HCT116 (cell line): ENCODE measurements at regions not wholly inside any gene's neighbourhood (a gene's known extent, or its start where the extent isn't known, plus 50 kb on each side); places are given as distances from the start of the nearest gene placed in this dataset.

Experiments used
- ATAC-seq: fragments of 200-7000 bp; cut with Tn5 transposase; 2 replicates; pipeline ENCODE4 v1.9.1; 2020; ENCODE audit warnings: mild to moderate bottlenecking, moderate library complexity
- BruUV-seq: library from RNA; stranded (reverse); fragments of 400-500 nt; replicated peaks from 2 replicates; lab custom pipeline; 2021; lab: Mats Ljungman, UMichigan
- CTCF ChIA-PET: fragments of 300-600 bp; sonication (Branson Sonifier 250); formaldehyde crosslinking; loops from one replicate; lab custom pipeline; 2021; ENCODE audit warnings: antibody characterized with exemption; lab: Charles Lee
- POLR2A ChIA-PET: fragments of 300-600, 350-600 bp; sonication (Branson Sonifier 250); formaldehyde crosslinking; loops from one replicate; lab custom pipeline; 2021; ENCODE audit warnings: antibody characterized with exemption; lab: Charles Lee
- RAD21 ChIA-PET, 2 experiments: fragments of 300-600 bp; sonication (Branson Sonifier 250); formaldehyde crosslinking; loops; one replicate each; lab custom pipeline; 2023; ENCODE audit warnings: low total read pairs in 2 of 2; ENCODE audit not compliant: uncharacterized antibody in 2 of 2, unreplicated experiment in 2 of 2, low non-redundant PET in 1 of 2; lab: Charles Lee
- DNase-seq: peaks from one replicate; pipeline ENCODE4 v3.0.0-alpha.2; 2010; ENCODE audit warnings: low read depth, low spot score
- H2AFZ ChIP-seq: fragments of 200-600 bp; shearing (Covaris generic), sonication (generic); 2 replicates; pipeline ENCODE4 v1.6.1; 2017; ENCODE audit warnings: low read depth, mixed run types, mixed read lengths, antibody characterized with exemption, low read length; ENCODE audit not compliant: poor library complexity, severe bottlenecking
- H3K27ac ChIP-seq: 2 replicates; pipeline ENCODE4 v1.5.1; 2012; ENCODE audit warnings: low read depth, low read length
- H3K27me3 ChIP-seq: fragments of 200-600 bp; sonication (generic); 2 replicates; pipeline ENCODE4 v1.6.1; 2016; ENCODE audit warnings: mixed run types, low read length, mixed read lengths; ENCODE audit not compliant: insufficient read depth
- H3K36me3 ChIP-seq, 2 experiments: fragments of 200-500 bp in 1 of 2; fragments of 200-600 bp in 1 of 2; sonication (Bioruptor generic) in 1 of 2; sonication (generic) in 1 of 2; 2 replicates each; pipeline versions ENCODE4 v1.5.1 to v1.6.1; 2014 to 2016; ENCODE audit warnings: low read length in 2 of 2, inconsistent platforms in 1 of 2, mixed read lengths in 1 of 2, mixed run types in 1 of 2; ENCODE audit not compliant: insufficient read depth in 2 of 2, control insufficient read depth in 1 of 2
- H3K4me1 ChIP-seq, 2 experiments: fragments of 200-600 bp in 1 of 2; sonication (generic) in 1 of 2; 2 replicates each; pipeline versions ENCODE4 v1.5.1 to v1.6.1; 2012 to 2017; ENCODE audit warnings: low read length in 2 of 2, inconsistent platforms in 1 of 2, mild to moderate bottlenecking in 1 of 2, mixed read lengths in 1 of 2, mixed run types in 1 of 2, moderate library complexity in 1 of 2; ENCODE audit not compliant: insufficient read depth in 2 of 2, control insufficient read depth in 1 of 2
- H3K4me2 ChIP-seq: fragments of 200-600 bp; sonication (generic); 2 replicates; pipeline ENCODE4 v1.6.1; 2017; ENCODE audit warnings: mixed run types, low read length, mixed read lengths
- H3K4me3 ChIP-seq, 2 experiments: fragments of 200-600 bp in 1 of 2; sonication (generic) in 1 of 2; replicated peaks in 1 of 2; 2 replicates each; pipeline ENCODE4 v1.5.1; 2011 to 2016; ENCODE audit warnings: low read length in 2 of 2, control low read depth in 1 of 2, low read depth in 1 of 2, mild to moderate bottlenecking in 1 of 2, mixed read lengths in 1 of 2, mixed run types in 1 of 2
- H3K79me2 ChIP-seq: fragments of 200-600 bp; sonication (generic); 2 replicates; pipeline ENCODE4 v1.6.1; 2017; ENCODE audit warnings: mild to moderate bottlenecking, mixed run types, low read length, moderate library complexity, mixed read lengths; ENCODE audit not compliant: insufficient read depth
- H3K9ac ChIP-seq: fragments of 200-600 bp; sonication (generic); 2 replicates; pipeline ENCODE4 v1.6.1; 2016; ENCODE audit warnings: low read length, mixed read lengths
- H3K9me2 ChIP-seq: fragments of 200-600 bp; sonication (generic), shearing (Covaris generic); 2 replicates; pipeline ENCODE4 v1.6.1; 2017; ENCODE audit warnings: mixed run types, mild to moderate bottlenecking, moderate library complexity; ENCODE audit not compliant: insufficient read depth
- H3K9me3 ChIP-seq, 2 experiments: fragments of 200-500 bp in 1 of 2; fragments of 200-600 bp in 1 of 2; sonication (Bioruptor generic) in 1 of 2; sonication (generic) in 1 of 2; 2 replicates each; pipeline ENCODE4 v1.6.1; 2014 to 2017; ENCODE audit warnings: low read length in 2 of 2, mixed read lengths in 2 of 2, inconsistent platforms in 1 of 2, low read depth in 1 of 2, mild to moderate bottlenecking in 1 of 2, mixed run types in 1 of 2, moderate library complexity in 1 of 2; ENCODE audit not compliant: control insufficient read depth in 1 of 2, insufficient read depth in 1 of 2
- H4K20me1 ChIP-seq: fragments of 200-600 bp; sonication (generic), shearing (Covaris generic); 2 replicates; pipeline ENCODE4 v1.6.1; 2017; ENCODE audit warnings: mixed run types, mild to moderate bottlenecking, moderate library complexity; ENCODE audit not compliant: insufficient read depth
- ATF3 ChIP-seq: IDR thresholded peaks from 2 replicates; pipeline ENCODE4 v1.6.1; 2012
- CBX3 ChIP-seq: IDR thresholded peaks from 2 replicates; pipeline ENCODE4 v1.6.1; 2012; ENCODE audit warnings: low read depth
- CTCF ChIP-seq, 3 experiments: fragments of 200-600 bp in 1 of 3; sonication (generic) in 1 of 3; IDR thresholded peaks in 2 of 3; conservative IDR thresholded peaks in 1 of 3; 2 replicates each; pipeline ENCODE4 v1.5.1; 2012 to 2017; ENCODE audit warnings: low read depth in 2 of 3, low read length in 2 of 3, antibody characterized with exemption in 1 of 3, borderline replicate concordance in 1 of 3, control low read depth in 1 of 3, mild to moderate bottlenecking in 1 of 3, mixed read lengths in 1 of 3, mixed run types in 1 of 3, moderate library complexity in 1 of 3; ENCODE audit not compliant: insufficient read depth in 1 of 3
- EGR1 ChIP-seq: IDR thresholded peaks from 2 replicates; pipeline ENCODE4 v1.6.1; 2012; ENCODE audit warnings: low read depth
- EZH2 ChIP-seq: fragments of 200-600 bp; sonication (generic); IDR thresholded peaks from 2 replicates; pipeline ENCODE4 v1.6.1; 2017; ENCODE audit warnings: antibody characterized with exemption, mixed run types
- FOSL1 ChIP-seq: IDR thresholded peaks from 2 replicates; pipeline ENCODE4 v1.6.1; 2012; ENCODE audit warnings: low read depth
- POLR2A ChIP-seq: IDR thresholded peaks from 2 replicates; pipeline ENCODE4 v1.7.0; 2011; ENCODE audit warnings: borderline replicate concordance; ENCODE audit not compliant: insufficient read depth, insufficient read length; ENCODE audit errors: extremely low read depth
- POLR2AphosphoS5 ChIP-seq: IDR thresholded peaks from 2 replicates; pipeline ENCODE4 v1.6.1; 2011; ENCODE audit warnings: mild to moderate bottlenecking, low read depth, low read length, moderate library complexity
- RAD21 ChIP-seq: IDR thresholded peaks from 2 replicates; pipeline ENCODE4 v1.6.1; 2012; ENCODE audit warnings: low read depth, mild to moderate bottlenecking
- REST ChIP-seq: IDR thresholded peaks from 2 replicates; pipeline ENCODE4 v1.6.1; 2012; ENCODE audit warnings: low read depth
- SP1 ChIP-seq: IDR thresholded peaks from 2 replicates; pipeline ENCODE4 v1.6.1; 2012; ENCODE audit warnings: low read depth
- SRF ChIP-seq: IDR thresholded peaks from 2 replicates; pipeline ENCODE4 v1.6.1; 2012; ENCODE audit warnings: low read depth
- YY1 ChIP-seq: IDR thresholded peaks from 2 replicates; pipeline ENCODE4 v1.6.1; 2011; ENCODE audit warnings: low read length, low read depth, moderate library complexity, mild to moderate bottlenecking; ENCODE audit not compliant: insufficient replicate concordance; ENCODE audit errors: extremely low read depth
- ZFX ChIP-seq: fragments of 450-650 bp; IDR thresholded peaks from 2 replicates; pipeline ENCODE4 v1.6.1; 2017
- intact Hi-C: fragments of 100-400 bp; cut with micrococcal nuclease; formaldehyde crosslinking; loops from 2 replicates; pipeline ENCODE4 v1.10.0; 2022

- Histone ChIP-seq H3K27me3 (peaks cover 8% of the 10 kb centered on the region; the same call in 1 of the 2 replicates), H3K36me3 (no peaks in the 10 kb centered on the region), H3K9ac (no peak overlapping the region), H3K27ac (no peak overlapping the region), H3K9me3 (no peaks in the 10 kb centered on the region), H2AFZ (no peak overlapping the region), H3K4me2 (no peak overlapping the region), H3K9me2 (no peaks in the 10 kb centered on the region)
- BruUV-seq = no TSS peak
- intact Hi-C loops = no loop called here
- ChIA-PET RAD21 (no interaction called here), POLR2A (no interaction called here)
- ATAC-seq (no peak), DNase-seq (no peak)
- TF ChIP-seq REST (no peak), ATF3 (no peak), ZFX (no peak), CTCF (IDR thresholded peaks at IDR 0.05 in 2 of 3, conservative IDR thresholded peaks at IDR 0.05 in 1 of 3; ENCODE audit: borderline replicate concordance in 1 of 3, insufficient read depth in 1 of 3, low read depth in 2 of 3, low read length in 2 of 3) (no peak), YY1 (no peak), EZH2 (no peak), RAD21 (no peak), SP1 (no peak), POLR2AphosphoS5 (no peak), EGR1 (no peak), SRF (no peak), FOSL1 (no peak), POLR2A (no peak), CBX3 (no peak)
- TF ChIP-seq, all 23 proteins: peak for 0
- Histone ChIP-seq H4K20me1 (no peaks in the 10 kb centered on the region), H3K4me1 (no peaks in the 10 kb centered on the region), H3K79me2 (no peaks in the 10 kb centered on the region), H3K4me3 (no peak overlapping the region)
- CTCF ChIA-PET = no interaction called here
Measured at GRCh38 chr6:40299681-40300080, 287.5 kb downstream of the LRFN2 start.
